ENCODE measurements at regions not wholly inside any gene's neighbourhood (a gene's known extent, or its start where the extent isn't known, plus 50 kb on each side); places are given as distances from the start of the nearest gene placed in this dataset.

GRCh38 chr16:66207139-66207882, 159.2 kb upstream of the CDH5 start:
- TF ChIP-seq RAD21 (IDR thresholded peaks at IDR 0.05; ENCODE audit: low read depth) (no peak), FOXM1 (IDR thresholded peaks at IDR 0.05; ENCODE audit: borderline replicate concordance, low read depth) (no peak), NFIC (IDR thresholded peaks at IDR 0.05) (no peak), CEBPB (IDR thresholded peaks at IDR 0.05) (no peak), CREB1 (IDR thresholded peaks at IDR 0.05; ENCODE audit: low read depth) (no peak), ZBTB7A (IDR thresholded peaks at IDR 0.05; ENCODE audit: low read depth) (no peak), YY1 (IDR thresholded peaks at IDR 0.05; ENCODE audit: low read depth) (no peak)

- TF ChIP-seq, protein P1, sequence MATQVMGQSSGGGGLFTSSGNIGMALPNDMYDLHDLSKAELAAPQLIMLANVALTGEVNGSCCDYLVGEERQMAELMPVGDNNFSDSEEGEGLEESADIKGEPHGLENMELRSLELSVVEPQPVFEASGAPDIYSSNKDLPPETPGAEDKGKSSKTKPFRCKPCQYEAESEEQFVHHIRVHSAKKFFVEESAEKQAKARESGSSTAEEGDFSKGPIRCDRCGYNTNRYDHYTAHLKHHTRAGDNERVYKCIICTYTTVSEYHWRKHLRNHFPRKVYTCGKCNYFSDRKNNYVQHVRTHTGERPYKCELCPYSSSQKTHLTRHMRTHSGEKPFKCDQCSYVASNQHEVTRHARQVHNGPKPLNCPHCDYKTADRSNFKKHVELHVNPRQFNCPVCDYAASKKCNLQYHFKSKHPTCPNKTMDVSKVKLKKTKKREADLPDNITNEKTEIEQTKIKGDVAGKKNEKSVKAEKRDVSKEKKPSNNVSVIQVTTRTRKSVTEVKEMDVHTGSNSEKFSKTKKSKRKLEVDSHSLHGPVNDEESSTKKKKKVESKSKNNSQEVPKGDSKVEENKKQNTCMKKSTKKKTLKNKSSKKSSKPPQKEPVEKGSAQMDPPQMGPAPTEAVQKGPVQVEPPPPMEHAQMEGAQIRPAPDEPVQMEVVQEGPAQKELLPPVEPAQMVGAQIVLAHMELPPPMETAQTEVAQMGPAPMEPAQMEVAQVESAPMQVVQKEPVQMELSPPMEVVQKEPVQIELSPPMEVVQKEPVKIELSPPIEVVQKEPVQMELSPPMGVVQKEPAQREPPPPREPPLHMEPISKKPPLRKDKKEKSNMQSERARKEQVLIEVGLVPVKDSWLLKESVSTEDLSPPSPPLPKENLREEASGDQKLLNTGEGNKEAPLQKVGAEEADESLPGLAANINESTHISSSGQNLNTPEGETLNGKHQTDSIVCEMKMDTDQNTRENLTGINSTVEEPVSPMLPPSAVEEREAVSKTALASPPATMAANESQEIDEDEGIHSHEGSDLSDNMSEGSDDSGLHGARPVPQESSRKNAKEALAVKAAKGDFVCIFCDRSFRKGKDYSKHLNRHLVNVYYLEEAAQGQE (IDR thresholded peaks at IDR 0.05; ENCODE audit: low read depth): no peak
- TF ChIP-seq, protein P2, sequence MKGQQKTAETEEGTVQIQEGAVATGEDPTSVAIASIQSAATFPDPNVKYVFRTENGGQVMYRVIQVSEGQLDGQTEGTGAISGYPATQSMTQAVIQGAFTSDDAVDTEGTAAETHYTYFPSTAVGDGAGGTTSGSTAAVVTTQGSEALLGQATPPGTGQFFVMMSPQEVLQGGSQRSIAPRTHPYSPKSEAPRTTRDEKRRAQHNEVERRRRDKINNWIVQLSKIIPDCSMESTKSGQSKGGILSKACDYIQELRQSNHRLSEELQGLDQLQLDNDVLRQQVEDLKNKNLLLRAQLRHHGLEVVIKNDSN (IDR thresholded peaks at IDR 0.05): no peak
- TF ChIP-seq RAD21 (IDR thresholded peaks at IDR 0.05; ENCODE audit: low read depth) (no peak), CREB1 (IDR thresholded peaks at IDR 0.05; ENCODE audit: low read depth) (no peak), TEAD4 (IDR thresholded peaks at IDR 0.05) (no peak), NFIC (IDR thresholded peaks at IDR 0.05) (no peak), TCF12 (IDR thresholded peaks at IDR 0.05; ENCODE audit: low read depth) (no peak), YY1 (IDR thresholded peaks at IDR 0.05; ENCODE audit: low read depth) (no peak), FOXM1 (IDR thresholded peaks at IDR 0.05; ENCODE audit: borderline replicate concordance, low read depth) (no peak), CEBPB (IDR thresholded peaks at IDR 0.05) (no peak), TAF1 (IDR thresholded peaks at IDR 0.05; ENCODE audit: low read depth) (no peak), ZBTB7A (IDR thresholded peaks at IDR 0.05; ENCODE audit: low read depth) (no peak), EGR1 (IDR thresholded peaks at IDR 0.05) (no peak), EP300 (IDR thresholded peaks at IDR 0.05; ENCODE audit: borderline replicate concordance) (no peak)
- TF ChIP-seq, protein P3, sequence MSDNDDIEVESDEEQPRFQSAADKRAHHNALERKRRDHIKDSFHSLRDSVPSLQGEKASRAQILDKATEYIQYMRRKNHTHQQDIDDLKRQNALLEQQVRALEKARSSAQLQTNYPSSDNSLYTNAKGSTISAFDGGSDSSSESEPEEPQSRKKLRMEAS (IDR thresholded peaks at IDR 0.05): no peak
These were observed 160.1 kb upstream of the CDH5 start for GRCh38 chr16:66206363-66206762.

DNA sequence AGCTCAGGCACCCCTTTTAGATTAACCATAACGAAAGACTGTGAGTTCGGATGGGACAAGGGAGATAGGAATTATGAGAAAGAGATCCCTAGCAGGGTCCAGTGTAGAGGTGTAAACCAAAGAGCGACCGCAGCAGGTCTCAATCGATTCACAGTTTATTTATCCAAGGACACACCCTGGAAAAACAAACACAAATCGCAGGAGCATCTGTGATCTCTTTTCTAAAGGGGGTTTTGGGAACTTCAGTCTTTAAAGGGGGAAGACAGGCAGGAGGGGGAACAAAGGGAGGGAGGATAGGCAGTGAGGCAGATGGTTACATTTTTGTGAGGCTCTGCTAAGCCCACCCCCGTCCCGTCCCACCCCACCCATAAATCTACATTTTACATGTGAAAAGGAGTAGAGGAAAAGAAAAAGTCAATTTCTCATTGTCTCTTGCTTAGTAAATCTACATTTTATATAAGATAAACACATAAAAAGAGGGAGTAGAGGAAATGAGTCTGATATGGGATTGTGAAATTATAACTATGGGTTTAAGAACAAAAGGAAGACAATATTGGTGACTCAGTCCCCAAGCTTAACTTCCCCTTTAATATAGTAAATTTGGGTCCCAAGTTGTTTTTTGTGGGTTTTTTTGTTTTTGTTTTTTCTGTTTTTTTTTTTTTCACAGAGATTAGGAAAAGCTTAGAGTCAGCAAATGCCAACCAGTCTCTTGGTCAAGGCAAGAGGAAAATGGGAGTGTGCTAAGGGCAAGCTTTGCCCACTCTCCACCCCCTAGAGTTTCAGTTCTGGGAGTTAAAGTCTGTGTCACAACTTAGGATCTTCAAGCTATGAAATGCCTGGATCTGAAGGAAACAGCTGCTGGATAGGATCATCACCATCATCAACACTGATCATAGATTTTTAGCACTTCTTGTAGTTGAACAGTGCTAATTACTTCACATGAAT, 160.9 kb upstream of the CDH5 start:
- TF ChIP-seq CEBPB (IDR thresholded peaks at IDR 0.05) (no peak), TAF1 (IDR thresholded peaks at IDR 0.05; ENCODE audit: low read depth) (no peak), TEAD4 (IDR thresholded peaks at IDR 0.05) (no peak), YY1 (IDR thresholded peaks at IDR 0.05; ENCODE audit: low read depth) (no peak), RAD21 (IDR thresholded peaks at IDR 0.05; ENCODE audit: low read depth) (no peak), ZBTB7A (IDR thresholded peaks at IDR 0.05; ENCODE audit: low read depth) (no peak), FOXM1 (IDR thresholded peaks at IDR 0.05; ENCODE audit: borderline replicate concordance, low read depth) (no peak), CREB1 (IDR thresholded peaks at IDR 0.05; ENCODE audit: low read depth) (no peak), EGR1 (IDR thresholded peaks at IDR 0.05) (no peak), NFIC (IDR thresholded peaks at IDR 0.05) (no peak), TCF12 (IDR thresholded peaks at IDR 0.05; ENCODE audit: low read depth) (no peak), EP300 (IDR thresholded peaks at IDR 0.05; ENCODE audit: borderline replicate concordance) (no peak)
- TF ChIP-seq, protein P2 (IDR thresholded peaks at IDR 0.05): no peak
- TF ChIP-seq, protein P3 (IDR thresholded peaks at IDR 0.05): no peak
- TF ChIP-seq, protein P1 (IDR thresholded peaks at IDR 0.05; ENCODE audit: low read depth): no peak

DNA sequence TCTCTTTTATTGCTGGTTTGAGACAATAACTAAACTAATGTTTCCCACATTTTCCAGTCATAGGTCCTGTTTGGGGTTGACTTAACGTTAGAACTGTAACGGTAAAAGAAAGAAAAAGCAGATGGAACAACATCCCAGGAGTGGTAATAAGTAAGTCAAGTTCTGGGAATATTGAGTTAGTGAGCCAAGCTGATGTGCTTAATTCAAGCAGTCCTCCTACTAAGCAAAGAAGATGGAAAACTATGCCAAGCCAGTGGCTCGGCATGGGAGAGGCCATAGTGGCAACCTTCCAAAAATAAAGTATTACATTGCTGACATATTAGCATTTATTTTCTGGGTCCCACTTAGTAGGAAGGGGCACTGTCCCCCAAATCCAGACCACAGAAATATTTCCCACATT, 161.7 kb upstream of the CDH5 start:
- TF ChIP-seq TCF12 (IDR thresholded peaks at IDR 0.05; ENCODE audit: low read depth) (no peak), NFIC (IDR thresholded peaks at IDR 0.05) (no peak), FOXM1 (IDR thresholded peaks at IDR 0.05; ENCODE audit: borderline replicate concordance, low read depth) (no peak), TEAD4 (IDR thresholded peaks at IDR 0.05) (no peak), ZBTB7A (IDR thresholded peaks at IDR 0.05; ENCODE audit: low read depth) (no peak), YY1 (IDR thresholded peaks at IDR 0.05; ENCODE audit: low read depth) (no peak), RAD21 (IDR thresholded peaks at IDR 0.05; ENCODE audit: low read depth) (no peak), TAF1 (IDR thresholded peaks at IDR 0.05; ENCODE audit: low read depth) (no peak), EP300 (IDR thresholded peaks at IDR 0.05; ENCODE audit: borderline replicate concordance) (no peak), CEBPB (IDR thresholded peaks at IDR 0.05) (no peak), EGR1 (IDR thresholded peaks at IDR 0.05) (no peak), CREB1 (IDR thresholded peaks at IDR 0.05; ENCODE audit: low read depth) (no peak)
- TF ChIP-seq, protein P3 (IDR thresholded peaks at IDR 0.05): no peak
- TF ChIP-seq, protein P1 (IDR thresholded peaks at IDR 0.05; ENCODE audit: low read depth): no peak
- TF ChIP-seq, protein P2 (IDR thresholded peaks at IDR 0.05): no peak

Measured in Ishikawa (cell line).